ENCODE measurements at regions not wholly inside any gene's neighbourhood (a gene's known extent, or its start where the extent isn't known, plus 50 kb on each side); places are given as distances from the start of the nearest gene placed in this dataset.

DNA sequence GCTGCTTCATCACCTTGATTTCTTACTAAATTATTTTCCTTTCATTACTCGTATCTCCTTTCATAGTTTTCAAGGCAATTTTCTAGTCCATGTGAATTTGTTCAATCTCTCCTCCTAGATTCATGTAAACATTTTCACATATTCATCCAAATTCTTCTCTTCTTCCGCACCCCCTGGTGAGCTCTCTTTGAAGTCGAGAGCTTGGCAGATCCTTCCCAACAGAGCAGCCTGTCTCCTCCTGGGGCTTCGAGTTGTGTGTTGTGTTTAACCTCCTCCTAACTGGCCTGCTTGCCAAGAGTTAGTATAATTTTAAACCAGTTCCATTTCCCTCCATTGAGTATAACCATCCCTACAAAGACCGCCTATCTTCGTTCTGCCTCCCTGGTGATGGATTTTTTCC, 272.4 kb upstream of the CELF2 start:
- TF ChIP-seq POLR2AphosphoS5 (IDR thresholded peaks at IDR 0.05; ENCODE audit: low read depth, low read length) (no peak), POLR2A (IDR thresholded peaks at IDR 0.05; ENCODE audit: low read depth, low read length) (no peak), TAF1 (IDR thresholded peaks at IDR 0.05; ENCODE audit: borderline replicate concordance, low read depth, low read length) (no peak)
